GM12891 (cell line): ENCODE measurements at regions not wholly inside any gene's neighbourhood (a gene's known extent, or its start where the extent isn't known, plus 50 kb on each side); places are given as distances from the start of the nearest gene placed in this dataset.
"Not testable (repeated sequence)": the region's sequence is repeated elsewhere in the genome, so short reads cannot be mapped to it uniquely, and the experiment has no call there.

Experiments used
- DNase-seq: peaks from one replicate; pipeline ENCODE4 v3.0.0; 2011; ENCODE audit warnings: low spot score; ENCODE audit not compliant: insufficient read length
- FAIRE-seq: peaks from 2 replicates; lab custom pipeline; 2011; peaks lifted over from hg19 to GRCh38; lab: Jason Lieb, UNC
- PAX5 ChIP-seq: IDR thresholded peaks from 2 replicates; pipeline ENCODE4 v1.6.1; 2011; ENCODE audit warnings: low read length, moderate library complexity, mild to moderate bottlenecking; ENCODE audit not compliant: insufficient read depth, severe bottlenecking
- POLR2A ChIP-seq: IDR thresholded peaks from 2 replicates; pipeline ENCODE4 v1.6.1; 2011; ENCODE audit warnings: low read depth, low read length, control low read depth
- POLR2AphosphoS5 ChIP-seq: IDR thresholded peaks from 2 replicates; pipeline ENCODE4 v1.6.1; 2011; ENCODE audit warnings: low read depth, low read length, control low read depth
- POU2F2 ChIP-seq: IDR thresholded peaks from 2 replicates; pipeline ENCODE4 v1.6.1; 2011; ENCODE audit warnings: low read depth, mild to moderate bottlenecking, control low read depth, low read length, moderate library complexity
- SPI1 ChIP-seq: IDR thresholded peaks from 2 replicates; pipeline ENCODE4 v1.6.1; 2011; ENCODE audit warnings: low read depth, low read length, control low read depth
- TAF1 ChIP-seq: IDR thresholded peaks from 2 replicates; pipeline ENCODE4 v1.6.1; 2011; ENCODE audit warnings: low read depth, low read length, control low read depth

DNA sequence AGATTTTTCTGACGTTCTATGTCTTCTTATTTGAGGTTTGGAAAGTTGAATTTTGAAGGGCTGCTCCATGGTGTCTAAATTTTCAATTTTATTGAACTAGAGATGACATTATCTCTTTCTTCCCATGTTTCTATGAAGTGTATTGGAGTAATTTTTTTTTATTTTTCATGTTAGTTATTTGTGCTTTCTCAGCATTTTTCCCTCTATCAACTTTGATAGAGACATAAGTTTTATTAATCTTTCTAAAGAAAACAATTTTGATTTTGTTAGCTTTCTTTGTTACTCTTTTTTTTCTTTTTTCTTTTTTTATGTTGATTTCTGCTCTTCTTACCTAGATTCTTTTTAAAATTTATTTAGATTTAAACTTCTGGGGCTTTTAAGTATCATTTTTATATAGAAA, 1694.8 kb downstream of the PCDH9 start:
- no peak for TF ChIP-seq POLR2AphosphoS5
- no peak for TF ChIP-seq SPI1
- TF ChIP-seq PAX5, result no peak
- no peak for TF ChIP-seq POLR2A
- no peak for TF ChIP-seq POU2F2
- no peak for TF ChIP-seq TAF1
- no peak for FAIRE-seq
- no peak for DNase-seq

DNA sequence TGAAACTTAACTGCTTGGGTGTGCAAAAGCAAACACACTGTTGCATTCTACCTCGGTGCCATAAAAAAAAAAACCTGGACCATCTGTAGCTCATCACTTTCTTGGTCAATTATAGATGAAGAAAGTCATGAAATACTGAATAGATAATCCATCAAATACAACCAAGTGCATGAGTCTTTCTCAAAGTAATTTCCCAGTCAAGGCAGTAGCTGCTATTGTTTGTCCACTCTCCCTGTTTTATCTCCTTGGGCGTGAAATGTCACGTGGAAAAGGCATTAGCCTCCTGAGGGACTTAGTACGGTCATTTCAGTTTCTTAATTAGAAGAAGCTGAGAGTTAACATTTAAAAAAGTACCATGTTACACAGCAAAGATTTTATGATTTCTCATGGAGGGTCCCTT, 1697.9 kb downstream of the PCDH9 start:
- TF ChIP-seq SPI1 (no peak), POLR2A (no peak), POU2F2 (no peak), PAX5 (no peak), POLR2AphosphoS5 (no peak), TAF1 (no peak)
- no peak for FAIRE-seq
- no peak for DNase-seq

DNA sequence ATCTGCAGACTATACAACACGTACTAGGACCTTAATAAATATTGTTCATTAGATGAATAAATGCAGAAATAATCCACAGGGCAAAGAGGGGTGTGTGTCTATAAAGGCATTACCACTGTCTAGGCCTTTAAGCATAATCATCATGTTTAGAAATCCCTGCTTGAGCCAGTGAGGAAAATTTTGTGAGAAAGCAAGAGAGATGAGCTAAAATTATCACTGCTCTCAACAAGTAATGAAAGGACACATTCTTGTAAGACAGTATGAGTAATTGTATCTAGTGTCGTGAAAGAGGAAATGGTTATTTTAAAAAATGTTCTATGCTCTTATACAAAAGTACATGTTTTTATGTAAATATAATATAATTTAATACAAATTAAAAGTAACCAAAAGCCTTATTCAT, 1699.4 kb downstream of the PCDH9 start:
- no peak for FAIRE-seq
- no peak for DNase-seq
- no peak for TF ChIP-seq POU2F2
- no peak for TF ChIP-seq SPI1
- no peak for TF ChIP-seq PAX5
- no peak for TF ChIP-seq POLR2A
- TF ChIP-seq TAF1, result no peak
- no peak for TF ChIP-seq POLR2AphosphoS5

DNA sequence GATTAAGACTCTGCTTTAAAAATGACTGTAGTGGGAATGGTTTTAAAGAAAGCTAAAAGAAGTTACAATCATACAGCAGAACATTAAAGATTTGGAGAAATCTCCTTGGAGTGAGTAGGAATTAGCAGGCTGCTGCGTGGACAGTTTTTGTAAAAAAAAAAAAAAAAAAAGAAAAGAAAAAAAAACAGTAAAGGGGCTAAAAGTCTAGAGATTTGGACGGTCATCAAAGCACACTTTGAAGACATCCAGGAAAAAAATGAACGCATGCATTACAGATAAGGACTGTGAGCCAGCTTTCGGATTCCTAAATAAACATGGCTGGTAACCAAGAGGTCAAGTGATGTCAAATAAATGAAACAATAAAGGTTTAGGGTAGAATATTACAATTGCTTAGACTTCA, 1700.6 kb downstream of the PCDH9 start:
- DNase-seq (no peak), FAIRE-seq (no peak)
- no peak for TF ChIP-seq TAF1

DNA sequence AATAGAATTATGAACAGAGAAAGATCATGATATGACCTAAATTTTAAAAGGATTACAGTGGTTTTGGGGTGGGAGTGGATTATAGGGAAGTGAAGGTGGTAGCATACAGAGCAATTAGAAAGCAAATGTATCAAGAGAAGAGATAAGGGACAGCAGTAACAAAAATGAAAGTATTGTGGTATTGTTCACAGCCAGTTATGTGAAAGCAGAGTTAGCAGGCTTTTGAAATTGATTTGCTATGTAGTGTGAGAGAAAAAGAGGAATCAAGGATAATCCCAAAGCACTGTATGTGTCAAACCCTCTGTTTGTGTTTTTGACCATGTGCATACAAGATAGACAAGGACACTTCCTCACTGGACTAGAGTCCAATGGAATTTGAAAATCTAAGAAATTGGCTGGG, 1721.4 kb downstream of the PCDH9 start:
- DNase-seq (no peak), FAIRE-seq (no peak)
- no peak for TF ChIP-seq PAX5
- no peak for TF ChIP-seq POU2F2
- no peak for TF ChIP-seq POLR2AphosphoS5
- TF ChIP-seq SPI1, result no peak

DNA sequence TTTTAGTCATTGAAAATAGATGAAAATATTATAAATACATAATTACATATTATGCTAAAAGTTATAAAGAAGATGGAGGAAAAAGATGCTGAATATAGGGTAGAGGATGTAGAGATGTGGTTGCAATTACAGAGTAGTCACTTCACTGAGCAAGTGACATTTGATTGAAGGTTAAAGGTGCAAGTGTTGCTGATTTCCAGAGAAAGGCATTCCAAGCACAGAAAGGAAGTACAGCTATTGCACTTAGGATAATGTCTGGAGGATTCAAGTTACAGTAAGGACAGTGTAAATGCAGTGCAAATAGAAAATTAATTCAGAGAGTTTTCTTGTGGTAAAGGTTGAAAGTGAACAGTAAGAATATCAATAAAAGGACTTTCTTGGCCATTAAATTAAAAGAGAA, 1721.8 kb downstream of the PCDH9 start:
- no peak for DNase-seq
- no peak for TF ChIP-seq POU2F2
- TF ChIP-seq POLR2AphosphoS5, result no peak
- TF ChIP-seq PAX5, result no peak
- no peak for TF ChIP-seq TAF1
- no peak for FAIRE-seq

DNA sequence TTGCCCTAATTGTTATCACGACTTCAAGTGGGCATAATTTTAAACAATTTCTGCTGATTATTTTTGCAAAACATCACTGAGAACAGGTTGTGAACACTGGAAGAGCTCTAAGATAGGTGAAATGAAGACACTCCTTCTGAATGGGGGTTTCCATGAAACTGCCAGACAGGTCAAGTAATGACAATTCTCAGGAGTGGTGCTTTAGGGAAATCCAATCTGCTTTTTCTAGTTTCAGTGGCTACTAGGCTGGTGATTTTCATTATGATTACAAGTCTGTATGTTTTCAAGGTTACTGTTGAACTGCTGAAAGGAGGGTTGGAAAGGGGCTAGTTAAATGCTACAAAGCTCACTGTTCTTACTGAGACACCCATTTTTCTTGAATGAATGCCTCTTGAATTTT, 1724.2 kb downstream of the PCDH9 start:
- DNase-seq (no peak), FAIRE-seq (no peak)
- TF ChIP-seq POLR2A, result no peak
- no peak for TF ChIP-seq PAX5

DNA sequence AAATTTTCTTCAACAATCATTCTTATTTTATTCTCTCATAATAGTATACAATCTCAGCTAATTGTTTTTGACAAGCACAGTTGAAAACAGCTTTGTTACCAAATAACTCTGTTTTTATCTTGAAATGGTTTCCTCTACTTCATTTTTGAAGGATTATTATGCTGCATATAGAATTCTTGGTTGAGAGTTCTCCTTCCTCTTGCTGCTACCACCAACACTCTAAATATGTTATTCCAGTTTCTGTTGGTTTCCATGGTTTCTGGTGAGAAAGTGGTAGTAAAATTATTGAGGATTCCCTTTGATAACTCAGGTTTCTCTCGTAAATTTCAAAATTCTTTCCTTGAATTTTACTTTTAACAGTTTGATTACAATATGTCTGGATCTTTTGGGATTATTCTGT, 1725.9 kb downstream of the PCDH9 start:
- no peak for FAIRE-seq
- TF ChIP-seq POLR2A (no peak), POU2F2 (no peak), POLR2AphosphoS5 (no peak), SPI1 (no peak), PAX5 (no peak), TAF1 (no peak)

DNA sequence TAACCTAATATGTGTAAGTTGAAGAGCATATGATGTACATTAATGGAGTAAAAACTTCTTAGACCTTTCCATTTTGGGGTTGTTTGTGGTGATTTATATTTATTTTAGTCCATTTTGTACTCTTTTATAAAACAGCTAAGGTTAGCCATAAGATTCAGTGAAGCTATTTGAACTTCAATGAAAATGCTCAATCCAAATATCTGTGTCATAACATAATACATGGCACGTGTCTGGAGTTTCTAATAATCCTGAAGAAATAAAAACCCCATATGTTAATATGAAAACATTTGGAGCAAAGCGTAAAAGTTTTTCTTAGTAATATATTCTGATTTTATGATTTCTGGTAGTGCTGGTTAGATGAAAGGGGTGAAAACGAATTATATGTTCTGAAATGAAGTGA, 1729.7 kb downstream of the PCDH9 start:
- TF ChIP-seq PAX5, result no peak
- FAIRE-seq (no peak), DNase-seq (no peak)

More for the DNA sequence above, 1725.9 kb downstream of the PCDH9 start:
- no peak for DNase-seq

DNA sequence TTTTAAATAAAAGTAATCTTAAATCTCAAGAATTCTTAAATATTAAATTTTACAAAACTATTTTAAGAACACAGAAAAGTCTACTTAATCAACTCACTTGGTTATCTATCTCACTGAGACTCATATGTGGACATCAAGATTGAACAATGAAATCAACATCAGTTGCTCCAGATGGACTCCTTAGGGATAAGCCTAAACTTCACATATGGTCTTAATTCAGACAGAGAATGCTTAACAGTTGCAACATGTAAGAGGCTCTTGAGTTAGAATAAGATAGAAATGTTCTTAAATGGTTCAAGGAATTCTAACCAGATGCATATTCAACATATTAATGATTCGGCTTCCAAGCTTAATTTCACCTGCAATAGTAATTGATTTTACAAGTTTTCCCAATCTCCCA, 1730.9 kb downstream of the PCDH9 start:
- DNase-seq (no peak), FAIRE-seq (no peak)
- TF ChIP-seq PAX5 (no peak), POLR2A (no peak), POU2F2 (no peak), SPI1 (no peak), TAF1 (no peak), POLR2AphosphoS5 (no peak)

DNA sequence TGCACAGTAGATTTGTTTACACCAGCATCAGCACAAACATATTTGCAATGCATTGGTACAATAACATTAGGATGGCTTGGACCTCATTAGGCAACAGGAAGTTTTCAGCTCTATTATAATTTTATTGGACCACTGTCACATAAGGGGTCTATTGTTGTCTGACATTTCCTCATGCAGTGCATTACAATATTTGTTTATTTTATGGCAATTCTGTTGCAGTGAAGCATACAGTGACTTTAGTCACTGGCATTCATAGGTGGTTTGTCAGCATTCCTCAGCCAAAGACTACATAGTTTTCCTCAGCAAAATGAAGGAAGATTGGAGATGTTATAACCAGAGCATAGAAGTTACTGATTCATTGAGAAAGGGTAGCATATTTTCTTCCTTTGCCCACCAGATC, 1732.9 kb downstream of the PCDH9 start:
- TF ChIP-seq POLR2A, result no peak
- no peak for TF ChIP-seq POU2F2
- TF ChIP-seq SPI1, result no peak
- TF ChIP-seq PAX5, result no peak
- TF ChIP-seq POLR2AphosphoS5, result no peak
- no peak for TF ChIP-seq TAF1
- DNase-seq (no peak), FAIRE-seq (no peak)

DNA sequence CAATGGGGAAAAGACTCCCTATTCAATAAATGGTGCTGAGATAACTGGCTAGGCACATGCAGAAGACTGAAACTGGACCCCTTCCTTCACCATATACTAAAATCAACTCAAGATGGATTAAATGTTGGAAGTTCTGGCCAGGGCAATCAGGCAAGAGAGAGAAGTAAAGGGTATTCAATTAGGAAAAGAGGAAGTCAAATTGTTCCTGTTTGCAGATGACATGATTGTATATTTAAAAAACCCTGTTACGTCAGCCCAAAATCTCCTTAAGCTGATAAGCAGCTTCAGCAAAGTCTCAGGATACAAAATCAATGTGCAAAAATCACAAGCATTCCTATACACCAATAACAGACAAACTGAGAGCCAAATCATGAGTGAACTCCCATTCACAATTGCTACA, 1739.4 kb downstream of the PCDH9 start:
- not testable (repeated sequence) for DNase-seq, FAIRE-seq
